M059J (cell line): ENCODE measurements at regions not wholly inside any gene's neighbourhood (a gene's known extent, or its start where the extent isn't known, plus 50 kb on each side); places are given as distances from the start of the nearest gene placed in this dataset.

Experiments used
- DNase-seq: peaks from one replicate; pipeline ENCODE4 v3.0.0-alpha.2; 2012; ENCODE audit warnings: low read depth

GRCh38 chr7:97466999-97467740 is 264.7 kb upstream of the TAC1 start:
- no peak for DNase-seq

- no peak for DNase-seq
Measured at GRCh38 chr7:97468493-97468892, 263.4 kb upstream of the TAC1 start.

- no peak for DNase-seq
Measured at GRCh38 chr7:97470726-97471125, 261.2 kb upstream of the TAC1 start.

- DNase-seq: no peak
Measured at GRCh38 chr7:97471491-97471890, 260.4 kb upstream of the TAC1 start.

- DNase-seq: no peak
Measured at GRCh38 chr7:97479740-97480290, 252.1 kb upstream of the TAC1 start.

- no peak for DNase-seq
Measured at GRCh38 chr7:97480772-97481390, 251.0 kb upstream of the TAC1 start.

- DNase-seq: peak; percentile 0
Measured at GRCh38 chr7:97495487-97495886, 236.4 kb upstream of the TAC1 start.

- peak; percentile 33 for DNase-seq
Measured at GRCh38 chr7:97499204-97499603, 232.7 kb upstream of the TAC1 start.

- DNase-seq: no peak
Measured at GRCh38 chr7:97503367-97504094, 228.4 kb upstream of the TAC1 start.

GRCh38 chr7:97506728-97507127 is 225.2 kb upstream of the TAC1 start:
- DNase-seq: no peak

- no peak for DNase-seq
Measured at GRCh38 chr7:97512441-97513207, 219.3 kb upstream of the TAC1 start.

- DNase-seq: no peak
Measured at GRCh38 chr7:97513326-97513725, 218.6 kb upstream of the TAC1 start.

GRCh38 chr7:97541188-97541587 is 190.7 kb upstream of the TAC1 start:
- DNase-seq: no peak

- peak; percentile 12 for DNase-seq
Measured at GRCh38 chr7:97555857-97556421, 175.9 kb upstream of the TAC1 start.

- no peak for DNase-seq
Measured at GRCh38 chr7:97565665-97566064, 166.2 kb upstream of the TAC1 start.

GRCh38 chr7:97573065-97573464 is 158.8 kb upstream of the TAC1 start:
- DNase-seq: no peak

- no peak for DNase-seq
Measured at GRCh38 chr7:97576043-97576442, 155.8 kb upstream of the TAC1 start.

GRCh38 chr7:97578225-97578624 is 153.7 kb upstream of the TAC1 start:
- DNase-seq: no peak

GRCh38 chr7:97580205-97580604 is 151.7 kb upstream of the TAC1 start:
- no peak for DNase-seq

- DNase-seq: no peak
Measured at GRCh38 chr7:97595439-97595838, 136.4 kb upstream of the TAC1 start.

GRCh38 chr7:97601931-97602457 is 129.9 kb upstream of the TAC1 start:
- no peak for DNase-seq
